ENCODE measurements at regions not wholly inside any gene's neighbourhood (a gene's known extent, or its start where the extent isn't known, plus 50 kb on each side); places are given as distances from the start of the nearest gene placed in this dataset.
A peak's percentile ranks its signal among the peaks of the same experiment; 100 is the strongest.

DNA sequence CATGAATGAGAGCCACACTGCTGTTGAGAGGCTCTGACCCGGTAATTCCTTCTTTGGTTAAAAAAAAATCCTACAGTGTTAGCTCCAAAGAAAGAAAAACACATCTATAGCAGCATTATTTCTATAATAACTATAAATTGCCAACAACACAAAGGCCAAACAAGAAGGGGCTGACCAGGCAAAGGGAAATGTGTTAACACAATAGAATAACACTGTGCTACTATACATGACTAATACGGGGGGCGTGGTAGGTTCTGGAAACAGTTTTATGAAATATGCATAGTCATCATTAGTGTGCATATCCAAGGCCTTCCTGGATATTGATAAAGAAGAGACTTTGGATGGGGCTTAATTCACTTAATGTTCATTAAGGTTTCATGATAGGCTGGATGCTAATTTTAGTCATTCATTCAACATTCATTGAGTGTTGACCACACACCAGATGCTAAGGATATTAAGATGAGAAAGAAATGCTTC lies 50.0 kb upstream of the CCL1 start:
- CTCF ChIA-PET: interaction anchor here (1.4 to 1.7 kb wide), 2 partner anchors 9 to 16 kb away, joined by 3 to 5 read pairs; no protein-coding TSS in a partner anchor
- Histone ChIP-seq H3K36me3 (ENCODE audit: control insufficient read depth in 4 of 4, insufficient read depth in 4 of 4, low read length in 3 of 4) (no peaks in the 10 kb centered on the region), H3K27ac (ENCODE audit: insufficient read depth in 1 of 2, low read depth in 1 of 2, low read length in 2 of 2, poor library complexity in 1 of 2, severe bottlenecking in 2 of 2) (peak overlapping the region in 1 of 2 experiments; percentile 74), H3K4me3 (ENCODE audit: control insufficient read depth in 1 of 7, extremely low read depth in 1 of 7, insufficient read depth in 4 of 7, low read depth in 2 of 7, low read length in 6 of 7) (peak overlapping the region in 1 of 7 experiments; percentile 33), H3K27me3 (replicated peaks in 2 of 5; ENCODE audit: control insufficient read depth in 4 of 5, insufficient read depth in 5 of 5, low read length in 4 of 5) (peaks cover 0 to 2% (median 0%) of the 10 kb centered on the region in 5 experiments), H3K9me3 (ENCODE audit: control extremely low read depth in 1 of 5, control insufficient read depth in 4 of 5, insufficient read depth in 2 of 5, low read depth in 1 of 5, low read length in 4 of 5) (peaks cover 0 to 2% (median 0%) of the 10 kb centered on the region in 5 experiments), H3K4me1 (ENCODE audit: control extremely low read depth in 1 of 4, control insufficient read depth in 4 of 4, insufficient read depth in 4 of 4, low read length in 3 of 4) (peaks cover 8 to 32% (median 27%) of the 10 kb centered on the region in 4 experiments)
- POLR2A ChIA-PET: no interaction called here
- WGBS (ENCODE audit: insufficient coverage): no CpG with 5 or more reads among the region's 3 CpGs
- DNase-seq: peak; percentile 51 to 87 (median 78)
